Hepatocyte (in vitro differentiated cells): ENCODE measurements at regions not wholly inside any gene's neighbourhood (a gene's known extent, or its start where the extent isn't known, plus 50 kb on each side); places are given as distances from the start of the nearest gene placed in this dataset.
A peak's percentile ranks its signal among the peaks of the same experiment; 100 is the strongest.

ENCODE experiments used
- DNase-seq: peaks from one replicate; pipeline ENCODE4 v3.0.0-alpha.2; 2016; ENCODE audit warnings: low spot score
- H2AFZ ChIP-seq: fragments of 200-600 bp; sonication (generic); 2 replicates; pipeline ENCODE4 v1.6.0; 2016; ENCODE audit warnings: antibody characterized with exemption, mild to moderate bottlenecking
- H3K27ac ChIP-seq: fragments of 200-600 bp; sonication (generic); 2 replicates; pipeline ENCODE4 v1.5.1; 2016; ENCODE audit warnings: mild to moderate bottlenecking
- H3K27me3 ChIP-seq: fragments of 200-600 bp; sonication (generic); 2 replicates; pipeline ENCODE4 v1.6.1; 2016
- H3K36me3 ChIP-seq: fragments of 200-600 bp; sonication (generic); replicated peaks from 2 replicates; pipeline ENCODE4 v1.5.1; 2016; ENCODE audit warnings: low read depth; ENCODE audit not compliant: insufficient read depth
- H3K4me1 ChIP-seq: fragments of 200-600 bp; sonication (generic); 2 replicates; pipeline ENCODE4 v1.5.1; 2016; ENCODE audit warnings: mild to moderate bottlenecking, moderate library complexity; ENCODE audit not compliant: insufficient read depth
- H3K4me2 ChIP-seq: fragments of 200-600 bp; sonication (generic); 2 replicates; pipeline ENCODE4 v1.6.0; 2016
- H3K4me3 ChIP-seq: fragments of 200-600 bp; sonication (generic); 2 replicates; pipeline ENCODE4 v1.5.1; 2016; ENCODE audit warnings: mild to moderate bottlenecking
- H3K79me2 ChIP-seq: fragments of 200-600 bp; sonication (generic); 2 replicates; pipeline ENCODE4 v1.6.0; 2017; ENCODE audit warnings: mild to moderate bottlenecking
- H3K9me2 ChIP-seq: fragments of 200-600 bp; sonication (generic); replicated peaks from 2 replicates; pipeline ENCODE4 v1.6.0; 2017; ENCODE audit warnings: mild to moderate bottlenecking; ENCODE audit not compliant: insufficient read depth
- H3K9me3 ChIP-seq: fragments of 200-600 bp; sonication (generic); 2 replicates; pipeline ENCODE4 v1.5.1; 2016; ENCODE audit warnings: low read depth, mild to moderate bottlenecking
- H4K20me1 ChIP-seq: fragments of 200-600 bp; sonication (generic); 2 replicates; pipeline ENCODE4 v1.6.0; 2016; ENCODE audit warnings: mild to moderate bottlenecking; ENCODE audit not compliant: insufficient read depth, poor library complexity, severe bottlenecking
- CTCF ChIP-seq: fragments of 200-600 bp; sonication (generic); IDR thresholded peaks from 2 replicates; pipeline ENCODE4 v1.5.1; 2016; ENCODE audit warnings: antibody characterized with exemption, mild to moderate bottlenecking; ENCODE audit not compliant: poor library complexity
- EZH2 ChIP-seq: fragments of 200-600 bp; sonication (generic); IDR thresholded peaks from 2 replicates; pipeline ENCODE4 v1.6.1; 2016; ENCODE audit warnings: antibody characterized with exemption, mild to moderate bottlenecking, borderline replicate concordance
- EZH2phosphoT487 ChIP-seq: fragments of 200-600 bp; sonication (generic); IDR thresholded peaks from one replicate; pipeline ENCODE4 v1.6.1; 2018; ENCODE audit warnings: antibody characterized with exemption, mild to moderate bottlenecking, low read depth, moderate library complexity; ENCODE audit not compliant: unreplicated experiment, severe bottlenecking
- WGBS: methylation state at CpG from one replicate; pipeline ENCODE4 v1.1.6; 2016; ENCODE audit warnings: low lambda C conversion rate; ENCODE audit errors: missing lambda C conversion rate; 5-methylcytosine and 5-hydroxymethylcytosine counted together

GRCh38 chr3:13193320-13194284 is 120.4 kb upstream of the IQSEC1 start:
- no peaks in the 10 kb centered on the region for H4K20me1 ChIP-seq
- no peak for TF ChIP-seq EZH2phosphoT487
- no peak for TF ChIP-seq CTCF
- no peak for TF ChIP-seq EZH2
- no peak overlapping the region for H3K4me3 ChIP-seq
- no peak overlapping the region for H2AFZ ChIP-seq
- H3K4me2 ChIP-seq: no peak overlapping the region
- H3K27ac ChIP-seq: no peak overlapping the region
- H3K4me1 ChIP-seq: peaks cover 2% of the 10 kb centered on the region
- WGBS: 79% methylated on average over 17 of the region's 17 CpGs
- H3K36me3 ChIP-seq: no peaks in the 10 kb centered on the region
- no peaks in the 10 kb centered on the region for H3K27me3 ChIP-seq
- no peaks in the 10 kb centered on the region for H3K9me2 ChIP-seq
- no peaks in the 10 kb centered on the region for H3K9me3 ChIP-seq
- DNase-seq: no peak
- no peaks in the 10 kb centered on the region for H3K79me2 ChIP-seq

GRCh38 chr3:13192471-13193213 is 119.4 kb upstream of the IQSEC1 start:
- no peak overlapping the region for H3K27ac ChIP-seq
- peaks cover 2% of the 10 kb centered on the region for H3K4me1 ChIP-seq
- H3K79me2 ChIP-seq: no peaks in the 10 kb centered on the region
- WGBS: 88% methylated on average over 15 of the region's 16 CpGs
- no peak overlapping the region for H2AFZ ChIP-seq
- no peaks in the 10 kb centered on the region for H3K9me3 ChIP-seq
- no peaks in the 10 kb centered on the region for H3K36me3 ChIP-seq
- no peak overlapping the region for H3K4me3 ChIP-seq
- H3K9me2 ChIP-seq: no peaks in the 10 kb centered on the region
- no peaks in the 10 kb centered on the region for H3K27me3 ChIP-seq
- no peak overlapping the region for H3K4me2 ChIP-seq
- no peaks in the 10 kb centered on the region for H4K20me1 ChIP-seq
- no peak for TF ChIP-seq EZH2phosphoT487
- no peak for TF ChIP-seq EZH2
- TF ChIP-seq CTCF: peak; percentile 19
- DNase-seq: peak; percentile 29

- H3K36me3 ChIP-seq: no peaks in the 10 kb centered on the region
- no peak overlapping the region for H3K4me3 ChIP-seq
- WGBS: 84% methylated on average over 12 of the region's 12 CpGs
- H3K9me3 ChIP-seq: no peaks in the 10 kb centered on the region
- H3K9me2 ChIP-seq: no peaks in the 10 kb centered on the region
- no peaks in the 10 kb centered on the region for H3K27me3 ChIP-seq
- H3K4me1 ChIP-seq: peaks cover 2% of the 10 kb centered on the region
- no peak overlapping the region for H3K4me2 ChIP-seq
- no peak overlapping the region for H3K27ac ChIP-seq
- TF ChIP-seq EZH2phosphoT487 (no peak), EZH2 (no peak), CTCF (no peak)
- no peaks in the 10 kb centered on the region for H3K79me2 ChIP-seq
- no peak overlapping the region for H2AFZ ChIP-seq
- DNase-seq: no peak
- no peaks in the 10 kb centered on the region for H4K20me1 ChIP-seq
Observed at GRCh38 chr3:13191016-13191415, 117.8 kb upstream of the IQSEC1 start.
